HG03095 (cell line): ENCODE measurements at regions not wholly inside any gene's neighbourhood (a gene's known extent, or its start where the extent isn't known, plus 50 kb on each side); places are given as distances from the start of the nearest gene placed in this dataset.
"Not testable (repeated sequence)": the region's sequence is repeated elsewhere in the genome, so short reads cannot be mapped to it uniquely, and the experiment has no call there.

Experiments used
- ATAC-seq: cut with Tn5 transposase; IDR thresholded peaks from one replicate; pipeline ENCODE4 v1.9.1; 2021; ENCODE audit warnings: moderate library complexity; ENCODE audit not compliant: unreplicated experiment

GRCh38 chr17:33873201-33873617 is 381.9 kb upstream of the CCL2 start:
- ATAC-seq, result no peak

- no peak for ATAC-seq
These were observed 380.4 kb upstream of the CCL2 start for GRCh38 chr17:33874617-33875060.

GRCh38 chr17:33875973-33876372 is 379.1 kb upstream of the CCL2 start:
- no peak for ATAC-seq

- ATAC-seq, result not testable (repeated sequence)
These were observed 372.8 kb upstream of the CCL2 start for GRCh38 chr17:33882273-33882672.

GRCh38 chr17:33882677-33883076 is 372.4 kb upstream of the CCL2 start:
- not testable (repeated sequence) for ATAC-seq

GRCh38 chr17:33888455-33888854 is 366.6 kb upstream of the CCL2 start:
- no peak for ATAC-seq

- ATAC-seq, result no peak
These were observed 366.0 kb upstream of the CCL2 start for GRCh38 chr17:33889040-33889439.

- ATAC-seq, result no peak
These were observed 365.3 kb upstream of the CCL2 start for GRCh38 chr17:33889766-33890165.

- no peak for ATAC-seq
These were observed 362.1 kb upstream of the CCL2 start for GRCh38 chr17:33892717-33893591.

- no peak for ATAC-seq
These were observed 359.6 kb upstream of the CCL2 start for GRCh38 chr17:33895491-33895890.

- ATAC-seq, result no peak
These were observed 358.8 kb upstream of the CCL2 start for GRCh38 chr17:33896263-33896662.

GRCh38 chr17:33901085-33901484 is 354.0 kb upstream of the CCL2 start:
- ATAC-seq, result no peak

- ATAC-seq, result no peak
These were observed 352.1 kb upstream of the CCL2 start for GRCh38 chr17:33902901-33903449.

- no peak for ATAC-seq
These were observed 350.6 kb upstream of the CCL2 start for GRCh38 chr17:33904476-33904875.

- no peak for ATAC-seq
These were observed 349.7 kb upstream of the CCL2 start for GRCh38 chr17:33905338-33905800.

GRCh38 chr17:33908363-33909064 is 346.6 kb upstream of the CCL2 start:
- ATAC-seq, result no peak

GRCh38 chr17:33910200-33910857 is 344.8 kb upstream of the CCL2 start:
- no peak for ATAC-seq

- no peak for ATAC-seq
These were observed 341.0 kb upstream of the CCL2 start for GRCh38 chr17:33914125-33914524.

- no peak for ATAC-seq
These were observed 332.1 kb upstream of the CCL2 start for GRCh38 chr17:33922971-33923370.

GRCh38 chr17:33924104-33924503 is 331.0 kb upstream of the CCL2 start:
- ATAC-seq, result no peak

GRCh38 chr17:33925649-33926048 is 329.4 kb upstream of the CCL2 start:
- no peak for ATAC-seq
